ENCODE measurements at regions not wholly inside any gene's neighbourhood (a gene's known extent, or its start where the extent isn't known, plus 50 kb on each side); places are given as distances from the start of the nearest gene placed in this dataset.

DNA sequence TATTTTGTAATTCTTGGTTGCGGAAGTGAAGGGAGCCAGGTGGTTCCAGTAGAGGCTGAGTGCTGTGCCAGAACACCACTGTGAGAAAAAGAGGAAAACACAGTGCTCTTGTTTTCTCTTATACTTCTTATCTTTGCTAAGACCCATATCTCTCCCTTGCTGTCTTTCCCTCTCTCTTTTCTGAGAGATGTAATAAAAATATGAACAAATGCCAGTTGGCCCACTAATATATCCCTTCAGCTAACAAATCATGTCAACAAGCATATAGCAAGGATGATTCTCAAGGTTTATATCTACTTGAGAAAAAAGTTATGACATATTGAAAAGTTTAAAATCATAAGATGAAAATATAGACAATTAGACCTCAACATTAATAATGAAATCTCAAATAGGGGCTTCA is 758.3 kb downstream of the HDGFL1 start (continued):
- TF ChIP-seq RBM22 (optimal IDR thresholded peaks at IDR 0.05; ENCODE audit: low read length) (no peak), TCF12 (IDR thresholded peaks at IDR 0.05) (no peak), TCF12 (CRISPR knock-in tag; IDR thresholded peaks at IDR 0.05) (no peak), YEATS4 (CRISPR knock-in tag; IDR thresholded peaks at IDR 0.05; ENCODE audit: borderline replicate concordance) (no peak), ZNF431 (CRISPR knock-in tag; IDR thresholded peaks at IDR 0.05; ENCODE audit: borderline replicate concordance, low read depth) (no peak), TSC22D2 (CRISPR knock-in tag; IDR thresholded peaks at IDR 0.05; ENCODE audit: borderline replicate concordance) (no peak), ZNF878 (CRISPR knock-in tag; IDR thresholded peaks at IDR 0.05) (no peak), FOXK2 (IDR thresholded peaks at IDR 0.05) (no peak)

DNA sequence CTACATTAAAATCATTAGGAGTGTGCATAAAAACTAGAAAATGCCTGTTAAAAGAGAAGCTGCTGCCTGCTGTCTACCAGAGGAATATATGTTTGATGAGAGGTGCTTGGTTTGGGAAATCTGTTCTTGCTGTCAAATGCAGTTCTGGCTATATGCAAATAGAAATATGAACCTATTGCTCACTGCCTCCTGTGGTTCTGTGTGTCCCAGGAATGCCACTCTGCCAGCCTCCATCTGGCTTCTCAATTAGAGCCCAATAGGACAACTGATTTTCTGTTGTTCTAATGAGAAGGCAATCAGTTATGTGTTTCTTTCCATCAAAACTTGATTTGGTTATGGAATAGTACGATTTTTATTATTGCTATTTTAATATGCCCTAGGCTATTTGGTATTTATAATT is 759.7 kb downstream of the HDGFL1 start:
- Histone ChIP-seq H4K20me1 (ENCODE audit: insufficient read depth, low read length) (no peaks in the 10 kb centered on the region), H3K9me3 (ENCODE audit: low read length) (peaks cover 89% of the 10 kb centered on the region), H3K9ac (ENCODE audit: insufficient read depth, low read depth, low read length) (no peak overlapping the region), H3K4me1 (ENCODE audit: insufficient read depth, low read length) (no peaks in the 10 kb centered on the region), H3K27ac (ENCODE audit: extremely low read length, insufficient read depth, low read length) (no peak overlapping the region), H3K4me2 (ENCODE audit: low read depth, low read length) (no peak overlapping the region), H2AFZ (ENCODE audit: low read length) (no peak overlapping the region), H3K27me3 (ENCODE audit: control insufficient read depth in 1 of 2, insufficient read depth in 2 of 2, low read length in 2 of 2) (no peaks in the 10 kb centered on the region), H3K79me2 (ENCODE audit: insufficient read depth, low read length) (no peaks in the 10 kb centered on the region), H3K4me3 (replicated peaks in 1 of 3; ENCODE audit: insufficient read depth in 1 of 3, low read depth in 2 of 3, low read length in 3 of 3) (no peak overlapping the region), H3K36me3 (replicated peaks in 1 of 2; ENCODE audit: control insufficient read depth in 1 of 2, insufficient read depth in 2 of 2, low read length in 2 of 2) (no peaks in the 10 kb centered on the region)
- DNase-seq (ENCODE audit: low spot score) (no peak), FAIRE-seq (no peak), ATAC-seq (no peak)
- ChIA-PET CTCF (ENCODE audit: low intra/inter-chr PET ratio, low total read pairs) (no interaction called here), POLR2A (no interaction called here)
- BruUV-seq (replicated peaks) = no TSS peak
- in situ Hi-C loops (cut with HindIII; ENCODE audit: extremely low pct_ligation_motif_present, low pct_unique_long_range_greater_than_20kb) = no loop called here
- no peak for TF ChIP-seq ZNF564 (CRISPR knock-in tag; IDR thresholded peaks at IDR 0.05)
- TF ChIP-seq, protein P1, sequence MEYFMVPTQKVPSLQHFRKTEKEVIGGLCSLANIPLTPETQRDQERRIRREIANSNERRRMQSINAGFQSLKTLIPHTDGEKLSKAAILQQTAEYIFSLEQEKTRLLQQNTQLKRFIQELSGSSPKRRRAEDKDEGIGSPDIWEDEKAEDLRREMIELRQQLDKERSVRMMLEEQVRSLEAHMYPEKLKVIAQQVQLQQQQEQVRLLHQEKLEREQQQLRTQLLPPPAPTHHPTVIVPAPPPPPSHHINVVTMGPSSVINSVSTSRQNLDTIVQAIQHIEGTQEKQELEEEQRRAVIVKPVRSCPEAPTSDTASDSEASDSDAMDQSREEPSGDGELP (IDR thresholded peaks at IDR 0.05; ENCODE audit: borderline replicate concordance, low read depth) = no peak
- no peak for TF ChIP-seq ERF (CRISPR knock-in tag; IDR thresholded peaks at IDR 0.05)
- TF ChIP-seq ZNF816 (CRISPR knock-in tag; IDR thresholded peaks at IDR 0.05; ENCODE audit: borderline replicate concordance) = no peak
- TF ChIP-seq ZMAT3 (CRISPR knock-in tag; conservative IDR thresholded peaks at IDR 0.05) = no peak
- TF ChIP-seq, protein P2, sequence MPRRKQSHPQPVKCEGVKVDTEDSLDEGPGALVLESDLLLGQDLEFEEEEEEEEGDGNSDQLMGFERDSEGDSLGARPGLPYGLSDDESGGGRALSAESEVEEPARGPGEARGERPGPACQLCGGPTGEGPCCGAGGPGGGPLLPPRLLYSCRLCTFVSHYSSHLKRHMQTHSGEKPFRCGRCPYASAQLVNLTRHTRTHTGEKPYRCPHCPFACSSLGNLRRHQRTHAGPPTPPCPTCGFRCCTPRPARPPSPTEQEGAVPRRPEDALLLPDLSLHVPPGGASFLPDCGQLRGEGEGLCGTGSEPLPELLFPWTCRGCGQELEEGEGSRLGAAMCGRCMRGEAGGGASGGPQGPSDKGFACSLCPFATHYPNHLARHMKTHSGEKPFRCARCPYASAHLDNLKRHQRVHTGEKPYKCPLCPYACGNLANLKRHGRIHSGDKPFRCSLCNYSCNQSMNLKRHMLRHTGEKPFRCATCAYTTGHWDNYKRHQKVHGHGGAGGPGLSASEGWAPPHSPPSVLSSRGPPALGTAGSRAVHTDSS (CRISPR knock-in tag; conservative IDR thresholded peaks at IDR 0.05) = no peak
- no peak for TF ChIP-seq ZFYVE20 (CRISPR knock-in tag; IDR thresholded peaks at IDR 0.05; ENCODE audit: borderline replicate concordance, low read depth)
- no peak for TF ChIP-seq NFRKB (IDR thresholded peaks at IDR 0.05)
- TF ChIP-seq ZNF615 (CRISPR knock-in tag; IDR thresholded peaks at IDR 0.05; ENCODE audit: borderline replicate concordance) = no peak
- TF ChIP-seq, protein P3, sequence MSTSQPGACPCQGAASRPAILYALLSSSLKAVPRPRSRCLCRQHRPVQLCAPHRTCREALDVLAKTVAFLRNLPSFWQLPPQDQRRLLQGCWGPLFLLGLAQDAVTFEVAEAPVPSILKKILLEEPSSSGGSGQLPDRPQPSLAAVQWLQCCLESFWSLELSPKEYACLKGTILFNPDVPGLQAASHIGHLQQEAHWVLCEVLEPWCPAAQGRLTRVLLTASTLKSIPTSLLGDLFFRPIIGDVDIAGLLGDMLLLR (CRISPR knock-in tag; IDR thresholded peaks at IDR 0.05) = no peak
- TF ChIP-seq ZNF382 (CRISPR knock-in tag; IDR thresholded peaks at IDR 0.05; ENCODE audit: borderline replicate concordance) = no peak
- no peak for TF ChIP-seq ZNF20 (CRISPR knock-in tag; IDR thresholded peaks at IDR 0.05)
- 2% methylated on average over 1 of the region's 1 CpG for WGBS (ENCODE audit: low lambda C conversion rate)
- intact Hi-C loops (cut with micrococcal nuclease; ENCODE audit: unreplicated experiment) = no loop called here

Data from HepG2 (cell line).